ENCODE measurements at regions not wholly inside any gene's neighbourhood (a gene's known extent, or its start where the extent isn't known, plus 50 kb on each side); places are given as distances from the start of the nearest gene placed in this dataset.
"Not testable (repeated sequence)": the region's sequence is repeated elsewhere in the genome, so short reads cannot be mapped to it uniquely, and the experiment has no call there.

- not testable (repeated sequence) for DNase-seq
Observed at GRCh38 chr5:67864335-67864734, 351.2 kb upstream of the PIK3R1 start.

- no peak for DNase-seq
Observed at GRCh38 chr5:67858471-67859031, 357.0 kb upstream of the PIK3R1 start.

- no peak for DNase-seq
Observed at GRCh38 chr5:67857502-67857901, 358.1 kb upstream of the PIK3R1 start.

- DNase-seq, result no peak
Observed at GRCh38 chr5:67855523-67855922, 360.0 kb upstream of the PIK3R1 start.

GRCh38 chr5:67850906-67851305 lies 364.6 kb upstream of the PIK3R1 start:
- not testable (repeated sequence) for DNase-seq

GRCh38 chr5:67844924-67845323 lies 370.6 kb upstream of the PIK3R1 start:
- no peak for DNase-seq

GRCh38 chr5:67842806-67843205 lies 372.8 kb upstream of the PIK3R1 start:
- DNase-seq, result no peak

GRCh38 chr5:67837225-67837624 lies 378.3 kb upstream of the PIK3R1 start:
- not testable (repeated sequence) for DNase-seq

- DNase-seq, result not testable (repeated sequence)
Observed at GRCh38 chr5:67836496-67836895, 379.1 kb upstream of the PIK3R1 start.

- DNase-seq, result no peak
Observed at GRCh38 chr5:67831048-67831447, 384.5 kb upstream of the PIK3R1 start.

GRCh38 chr5:67827541-67827940 lies 388.0 kb upstream of the PIK3R1 start:
- DNase-seq, result no peak

GRCh38 chr5:67824852-67825251 lies 390.7 kb upstream of the PIK3R1 start:
- DNase-seq, result no peak

GRCh38 chr5:67817652-67818051 lies 397.9 kb upstream of the PIK3R1 start:
- no peak for DNase-seq

- DNase-seq, result no peak
Observed at GRCh38 chr5:67816456-67816855, 399.1 kb upstream of the PIK3R1 start.

- DNase-seq, result peak; percentile 89
Observed at GRCh38 chr5:67815455-67816391, 399.8 kb upstream of the PIK3R1 start.

- DNase-seq, result no peak
Observed at GRCh38 chr5:67814569-67815311, 400.8 kb upstream of the PIK3R1 start.

- peak; percentile 82 for DNase-seq
Observed at GRCh38 chr5:67813877-67814539, 401.5 kb upstream of the PIK3R1 start.

GRCh38 chr5:67809589-67809988 lies 406.0 kb upstream of the PIK3R1 start:
- no peak for DNase-seq

- no peak for DNase-seq
Observed at GRCh38 chr5:67808340-67808739, 407.2 kb upstream of the PIK3R1 start.

GRCh38 chr5:67807439-67807888 lies 408.1 kb upstream of the PIK3R1 start:
- no peak for DNase-seq

- peak; percentile 22 for DNase-seq
Observed at GRCh38 chr5:67806654-67807438, 408.7 kb upstream of the PIK3R1 start.
